Activated CD4-positive, alpha-beta T cell treated with anti-CD3 and anti-CD28 coated beads, Interleukin-10, Interleukin-2, amounts not matched to agents 100 ng/mL and 50 ng/mL, durations not matched to agents 16 hours and 8 hours (primary cell): ENCODE measurements at regions not wholly inside any gene's neighbourhood (a gene's known extent, or its start where the extent isn't known, plus 50 kb on each side); places are given as distances from the start of the nearest gene placed in this dataset.

Experiments used
- DNase-seq: peaks from one replicate; pipeline ENCODE4 v3.0.0-alpha.2; 2020

DNA sequence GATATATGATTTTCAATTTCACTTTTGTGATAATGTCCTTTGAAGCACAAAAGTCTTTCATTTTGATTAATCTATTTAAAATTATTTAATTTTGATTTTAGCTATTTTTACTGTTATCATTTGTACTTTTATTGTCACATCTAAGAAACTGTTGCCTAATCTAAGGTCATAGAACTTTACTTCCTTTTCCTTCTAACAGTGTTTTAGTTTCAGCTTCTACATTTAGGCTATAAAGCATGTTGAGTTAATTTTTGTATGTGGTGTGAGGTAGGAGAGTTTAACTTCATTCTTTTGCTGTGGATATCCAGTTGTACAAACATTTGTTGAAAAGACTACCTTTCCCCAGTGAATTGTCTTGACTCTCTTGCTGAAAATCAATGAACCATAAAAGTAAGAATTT, 204.5 kb downstream of the TM2D1 start:
- DNase-seq = no peak

GRCh38 chr1:61519631-61520030, 205.3 kb downstream of the TM2D1 start:
- no peak for DNase-seq

DNA sequence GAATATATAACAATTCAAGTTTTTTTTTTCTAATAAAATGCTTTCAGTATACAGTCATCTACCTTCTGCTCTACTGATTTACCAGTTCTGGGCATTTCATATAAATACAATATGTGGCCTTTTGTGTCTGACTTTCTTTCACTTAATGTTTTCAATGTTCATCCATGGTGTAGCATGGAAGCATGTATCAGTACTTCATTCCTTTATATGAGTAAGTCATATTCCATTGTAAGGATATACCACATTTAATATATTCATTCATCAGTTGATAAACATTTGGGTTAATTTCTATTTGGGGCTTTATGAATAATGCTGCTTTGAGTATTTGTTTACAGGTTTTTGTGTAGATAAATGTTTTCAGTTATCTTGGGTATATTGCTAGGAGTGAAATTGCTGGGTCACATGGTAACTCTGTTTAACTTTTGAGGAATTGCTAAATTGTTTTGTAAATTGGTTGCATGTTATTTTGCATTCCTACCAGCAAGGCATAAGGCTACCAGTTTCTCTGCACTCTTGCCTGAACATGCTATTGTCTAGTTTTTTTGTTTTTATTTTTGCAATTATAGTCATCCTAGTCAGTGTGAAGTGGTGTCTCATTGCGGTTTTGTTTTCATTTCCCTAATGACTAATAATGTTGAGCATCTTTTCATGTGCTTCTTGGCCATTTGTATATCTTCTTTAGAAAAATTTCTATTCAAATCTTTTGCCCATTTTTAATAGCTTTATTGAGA, 206.1 kb downstream of the TM2D1 start:
- DNase-seq = peak; percentile 18

GRCh38 chr1:61517345-61517744, 207.6 kb downstream of the TM2D1 start:
- no peak for DNase-seq

- DNase-seq = no peak
Observed at GRCh38 chr1:61515096-61515495, 209.8 kb downstream of the TM2D1 start.
